Bronchial epithelial cell (primary cell): ENCODE measurements at regions not wholly inside any gene's neighbourhood (a gene's known extent, or its start where the extent isn't known, plus 50 kb on each side); places are given as distances from the start of the nearest gene placed in this dataset.

Experiments
- DNase-seq: peaks from one replicate; pipeline ENCODE4 v3.0.0-alpha.2; 2010; ENCODE audit warnings: low read depth
- FAIRE-seq: peaks from 2 replicates; lab custom pipeline; 2011; peaks lifted over from hg19 to GRCh38; lab: Jason Lieb, UNC
- H3K27me3 ChIP-seq: 2 replicates; pipeline ENCODE4 v1.5.1; 2011; ENCODE audit warnings: low read length; ENCODE audit not compliant: control insufficient read depth, insufficient read depth
- H3K36me3 ChIP-seq: 2 replicates; pipeline ENCODE4 v1.5.1; 2011; ENCODE audit warnings: low read length; ENCODE audit not compliant: control insufficient read depth, insufficient read depth
- H3K4me3 ChIP-seq: 2 replicates; pipeline ENCODE4 v1.5.1; 2011; ENCODE audit warnings: mild to moderate bottlenecking, low read depth, low read length, control low read depth
- TF ChIP-seq, protein P1 (sequence below): IDR thresholded peaks from 2 replicates; pipeline ENCODE4 v1.5.1; 2011; ENCODE audit warnings: mild to moderate bottlenecking, moderate library complexity, low read length, control low read depth, inconsistent platforms; ENCODE audit not compliant: insufficient read depth, severe bottlenecking

DNA sequence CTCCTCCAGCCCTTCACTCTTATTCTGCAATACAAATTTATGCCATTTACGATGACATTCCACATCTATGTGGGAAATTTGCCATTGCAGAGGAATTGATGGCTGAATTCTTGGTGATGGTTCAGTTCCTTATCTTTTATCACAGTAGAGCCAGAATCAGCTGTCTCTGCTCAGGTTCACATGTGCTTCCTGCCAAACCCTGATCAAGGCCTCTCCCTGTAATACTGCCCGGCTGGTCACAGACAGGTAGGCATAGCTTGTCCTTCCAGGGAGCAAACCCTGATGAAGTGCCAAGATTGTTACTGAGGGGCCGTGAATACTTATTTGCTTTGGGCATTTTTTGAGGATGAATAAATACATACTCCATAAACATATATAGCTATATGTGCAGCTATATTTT lies 450.0 kb downstream of the NSUN3 start:
- FAIRE-seq (no peak), DNase-seq (no peak)
- Histone ChIP-seq H3K4me3 (no peak overlapping the region), H3K27me3 (no peaks in the 10 kb centered on the region), H3K36me3 (no peaks in the 10 kb centered on the region)
- TF ChIP-seq, protein P1, sequence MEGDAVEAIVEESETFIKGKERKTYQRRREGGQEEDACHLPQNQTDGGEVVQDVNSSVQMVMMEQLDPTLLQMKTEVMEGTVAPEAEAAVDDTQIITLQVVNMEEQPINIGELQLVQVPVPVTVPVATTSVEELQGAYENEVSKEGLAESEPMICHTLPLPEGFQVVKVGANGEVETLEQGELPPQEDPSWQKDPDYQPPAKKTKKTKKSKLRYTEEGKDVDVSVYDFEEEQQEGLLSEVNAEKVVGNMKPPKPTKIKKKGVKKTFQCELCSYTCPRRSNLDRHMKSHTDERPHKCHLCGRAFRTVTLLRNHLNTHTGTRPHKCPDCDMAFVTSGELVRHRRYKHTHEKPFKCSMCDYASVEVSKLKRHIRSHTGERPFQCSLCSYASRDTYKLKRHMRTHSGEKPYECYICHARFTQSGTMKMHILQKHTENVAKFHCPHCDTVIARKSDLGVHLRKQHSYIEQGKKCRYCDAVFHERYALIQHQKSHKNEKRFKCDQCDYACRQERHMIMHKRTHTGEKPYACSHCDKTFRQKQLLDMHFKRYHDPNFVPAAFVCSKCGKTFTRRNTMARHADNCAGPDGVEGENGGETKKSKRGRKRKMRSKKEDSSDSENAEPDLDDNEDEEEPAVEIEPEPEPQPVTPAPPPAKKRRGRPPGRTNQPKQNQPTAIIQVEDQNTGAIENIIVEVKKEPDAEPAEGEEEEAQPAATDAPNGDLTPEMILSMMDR, result no peak

DNA sequence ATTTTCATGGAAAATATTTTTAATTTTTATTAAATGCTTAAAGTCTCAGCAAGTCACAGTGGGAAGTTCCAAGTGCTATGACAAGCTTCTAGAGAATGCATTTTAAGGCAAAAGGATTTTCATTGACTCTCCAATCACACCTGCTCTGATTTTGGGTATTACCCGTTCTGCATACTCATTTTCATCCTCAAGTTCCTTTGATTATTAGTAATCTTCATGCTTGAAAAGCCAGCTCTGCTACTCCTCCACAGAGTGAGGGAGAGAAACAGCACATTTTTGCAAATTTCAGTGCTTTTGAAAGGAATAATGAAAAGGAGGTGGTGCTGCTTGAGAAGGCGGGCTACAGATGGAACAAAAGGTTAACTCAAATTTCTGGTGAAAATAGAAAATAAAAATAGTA lies 450.7 kb downstream of the NSUN3 start:
- FAIRE-seq (no peak), DNase-seq (no peak)
- TF ChIP-seq, protein P1, result no peak
- Histone ChIP-seq H3K36me3 (no peaks in the 10 kb centered on the region), H3K4me3 (no peak overlapping the region), H3K27me3 (no peaks in the 10 kb centered on the region)

DNA sequence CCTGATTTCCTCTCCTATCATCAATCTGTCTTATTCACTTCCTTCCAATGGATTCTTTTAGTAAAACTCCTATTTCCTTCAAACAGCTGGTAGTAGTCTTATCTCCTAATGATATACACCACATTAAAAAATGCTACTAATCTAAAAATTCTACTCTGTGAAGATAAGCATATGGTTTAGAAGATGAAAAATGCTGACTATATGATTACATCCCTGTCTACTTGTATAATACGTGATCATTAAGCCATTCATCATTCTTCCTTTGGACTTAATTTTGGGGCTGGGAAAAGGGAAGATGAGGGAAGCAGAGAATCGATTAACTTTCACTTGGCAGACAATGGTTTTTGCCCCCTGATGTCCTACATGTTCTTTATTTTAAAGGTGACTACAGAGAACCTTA lies 453.1 kb downstream of the NSUN3 start:
- TF ChIP-seq, protein P1, result no peak
- Histone ChIP-seq H3K4me3 (no peak overlapping the region), H3K36me3 (no peaks in the 10 kb centered on the region), H3K27me3 (no peaks in the 10 kb centered on the region)
- DNase-seq (no peak), FAIRE-seq (no peak)

DNA sequence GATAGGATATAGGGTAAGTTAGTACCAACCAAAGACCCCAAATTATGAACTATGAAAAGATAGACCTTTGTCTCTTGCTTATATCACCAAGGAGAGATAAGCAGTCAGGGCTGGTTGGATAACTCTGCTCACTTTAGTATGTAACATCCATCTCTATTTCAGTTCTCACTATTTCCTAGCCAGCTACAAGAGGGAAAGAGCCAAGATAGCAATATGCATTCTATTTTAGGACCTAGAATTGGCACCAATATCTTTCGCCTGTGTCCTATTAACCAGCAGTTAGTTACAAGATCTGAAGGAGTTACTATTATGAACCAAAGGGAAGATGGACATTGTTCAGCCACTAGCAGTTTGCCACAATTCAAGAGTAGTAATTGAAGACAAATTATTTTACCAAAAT lies 457.5 kb downstream of the NSUN3 start:
- Histone ChIP-seq H3K36me3 (no peaks in the 10 kb centered on the region), H3K27me3 (no peaks in the 10 kb centered on the region), H3K4me3 (no peak overlapping the region)
- FAIRE-seq (no peak), DNase-seq (no peak)
- TF ChIP-seq, protein P1, result no peak

DNA sequence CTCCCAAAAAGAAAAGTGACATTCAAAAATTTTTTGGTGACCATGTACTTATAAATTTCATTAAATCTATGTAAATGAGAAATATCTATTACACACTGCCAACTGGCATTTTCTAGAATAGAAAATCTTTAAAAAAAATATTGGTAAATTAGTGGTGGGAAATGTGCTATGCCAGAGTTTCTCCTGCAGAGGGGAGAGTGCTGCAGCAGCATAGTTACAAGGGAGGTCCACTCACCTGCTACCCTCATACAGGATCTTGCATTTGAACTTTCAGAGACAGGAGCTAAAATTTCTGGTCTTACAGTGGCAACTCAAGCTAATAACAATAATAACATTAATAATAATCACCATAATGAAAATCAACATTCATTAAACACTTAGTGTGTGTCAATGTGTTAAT lies 459.6 kb downstream of the NSUN3 start:
- H3K27me3 ChIP-seq, result no peaks in the 10 kb centered on the region
- DNase-seq (peak; percentile 9), FAIRE-seq (no peak)
- H3K36me3 ChIP-seq, result no peaks in the 10 kb centered on the region
- TF ChIP-seq, protein P1, result peak; percentile 16
- H3K4me3 ChIP-seq, result no peak overlapping the region
